SJSA1 (cell line): ENCODE measurements at regions not wholly inside any gene's neighbourhood (a gene's known extent, or its start where the extent isn't known, plus 50 kb on each side); places are given as distances from the start of the nearest gene placed in this dataset.
A peak's percentile ranks its signal among the peaks of the same experiment; 100 is the strongest.
"Not testable (repeated sequence)": the region's sequence is repeated elsewhere in the genome, so short reads cannot be mapped to it uniquely, and the experiment has no call there.

Source experiments
- DNase-seq, 2 experiments: peaks; one replicate each; pipeline ENCODE4 v3.0.0-alpha.2; 2015 to 2020; ENCODE audit warnings: low spot score in 2 of 2, low read depth in 1 of 2
- H3K27ac ChIP-seq: fragments of 250-450 bp; sonication (Bioruptor Pico); 2 replicates; pipeline ENCODE4 v1.5.1; 2020; ENCODE audit warnings: mild to moderate bottlenecking, moderate library complexity
- H3K27me3 ChIP-seq: fragments of 250-450 bp; sonication (Bioruptor Pico); replicated peaks from 2 replicates; pipeline ENCODE4 v1.5.1; 2020; ENCODE audit warnings: mild to moderate bottlenecking, moderate library complexity
- H3K36me3 ChIP-seq: fragments of 250-450 bp; sonication (Bioruptor Pico); 2 replicates; pipeline ENCODE4 v1.5.1; 2020; ENCODE audit warnings: mild to moderate bottlenecking
- H3K4me1 ChIP-seq: fragments of 250-450 bp; sonication (Bioruptor Pico); replicated peaks from 2 replicates; pipeline ENCODE4 v1.6.1; 2021; ENCODE audit warnings: mild to moderate bottlenecking
- H3K4me3 ChIP-seq: fragments of 250-450 bp; sonication (Bioruptor Pico); 2 replicates; pipeline ENCODE4 v1.5.1; 2020; ENCODE audit warnings: mild to moderate bottlenecking
- H3K9me3 ChIP-seq: fragments of 250-450 bp; sonication (Bioruptor Pico); replicated peaks from 2 replicates; pipeline ENCODE4 v1.5.1; 2020; ENCODE audit warnings: mild to moderate bottlenecking

- Histone ChIP-seq H3K36me3 (peaks cover 94% of the 10 kb centered on the region), H3K9me3 (no peaks in the 10 kb centered on the region), H3K27ac (peak overlapping the region; percentile 72), H3K4me1 (peaks cover 65% of the 10 kb centered on the region), H3K4me3 (no peak overlapping the region), H3K27me3 (no peaks in the 10 kb centered on the region)
- peak; percentile 93 to 94 for DNase-seq
Observed at GRCh38 chr12:124379938-124380754, 85.3 kb downstream of the RFLNA start.

- H3K4me3 ChIP-seq, result no peak overlapping the region
- no peak for DNase-seq
- peaks cover 94% of the 10 kb centered on the region for H3K36me3 ChIP-seq
- no peaks in the 10 kb centered on the region for H3K9me3 ChIP-seq
- H3K27ac ChIP-seq, result peak overlapping the region; percentile 72
- H3K4me1 ChIP-seq, result peaks cover 58% of the 10 kb centered on the region
- no peaks in the 10 kb centered on the region for H3K27me3 ChIP-seq
Observed at GRCh38 chr12:124379379-124379937, 84.6 kb downstream of the RFLNA start.

DNA sequence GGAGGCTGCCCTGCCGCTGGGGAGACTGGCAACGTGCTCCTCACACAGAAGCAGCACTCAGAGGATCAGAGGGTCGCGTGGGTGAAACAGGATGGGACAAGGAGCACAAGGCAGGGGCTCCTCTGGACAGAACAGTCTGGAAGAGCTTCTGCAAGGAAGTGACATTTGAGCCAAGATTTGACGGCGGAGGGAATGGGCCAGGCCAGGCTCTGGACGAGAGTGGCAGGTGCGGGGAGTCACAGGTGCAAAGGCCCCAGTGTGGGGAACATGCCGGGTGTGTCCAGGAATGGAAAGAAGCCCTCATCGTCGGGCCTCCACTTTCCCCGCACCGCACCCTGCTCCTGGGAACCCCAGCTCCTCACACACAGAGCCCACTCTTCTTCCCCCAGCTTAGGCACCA lies 84.0 kb downstream of the RFLNA start:
- Histone ChIP-seq H3K4me1 (peaks cover 54% of the 10 kb centered on the region), H3K9me3 (no peaks in the 10 kb centered on the region), H3K4me3 (no peak overlapping the region), H3K27ac (peak overlapping the region; percentile 72), H3K27me3 (no peaks in the 10 kb centered on the region), H3K36me3 (peaks cover 94% of the 10 kb centered on the region)
- no peak for DNase-seq

GRCh38 chr12:124377981-124378509 lies 83.2 kb downstream of the RFLNA start:
- no peak for DNase-seq
- H3K27me3 ChIP-seq, result no peaks in the 10 kb centered on the region
- peaks cover 51% of the 10 kb centered on the region for H3K4me1 ChIP-seq
- H3K36me3 ChIP-seq, result peaks cover 87% of the 10 kb centered on the region
- no peak overlapping the region for H3K27ac ChIP-seq
- no peak overlapping the region for H3K4me3 ChIP-seq
- H3K9me3 ChIP-seq, result no peaks in the 10 kb centered on the region

- DNase-seq, result no peak
- no peaks in the 10 kb centered on the region for H3K9me3 ChIP-seq
- no peak overlapping the region for H3K27ac ChIP-seq
Observed at GRCh38 chr12:124376435-124376834, 81.5 kb downstream of the RFLNA start.

DNA sequence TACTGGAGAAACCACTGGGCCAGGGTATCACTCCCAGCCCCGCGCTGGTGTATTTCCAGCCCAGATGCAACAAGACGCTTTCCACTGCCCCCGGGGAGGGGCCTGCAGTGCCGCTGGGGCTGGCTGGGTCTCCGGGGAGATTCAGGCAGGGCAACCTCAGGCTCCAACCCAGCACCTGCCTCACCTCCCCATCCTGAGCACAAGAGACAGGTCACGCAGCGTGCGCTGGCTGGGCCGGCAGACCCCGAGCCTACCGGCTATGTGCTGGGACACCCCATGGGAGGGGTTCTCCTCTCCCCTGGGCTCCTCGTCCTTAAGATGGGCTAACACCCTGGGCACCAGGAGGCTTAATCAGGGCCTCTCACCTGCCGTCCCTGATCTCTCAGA lies 80.9 kb downstream of the RFLNA start:
- no peaks in the 10 kb centered on the region for H3K9me3 ChIP-seq
- no peaks in the 10 kb centered on the region for H3K27me3 ChIP-seq
- no peak overlapping the region for H3K27ac ChIP-seq
- DNase-seq, result no peak
- H3K36me3 ChIP-seq, result peaks cover 83% of the 10 kb centered on the region
- H3K4me3 ChIP-seq, result no peak overlapping the region
- peaks cover 34% of the 10 kb centered on the region for H3K4me1 ChIP-seq

More at GRCh38 chr12:124376435-124376834, 81.5 kb downstream of the RFLNA start:
- H3K36me3 ChIP-seq, result peaks cover 85% of the 10 kb centered on the region
- no peaks in the 10 kb centered on the region for H3K27me3 ChIP-seq
- H3K4me3 ChIP-seq, result no peak overlapping the region
- peaks cover 37% of the 10 kb centered on the region for H3K4me1 ChIP-seq

GRCh38 chr12:124375141-124375788 lies 80.4 kb downstream of the RFLNA start:
- Histone ChIP-seq H3K27ac (no peak overlapping the region), H3K4me1 (peaks cover 34% of the 10 kb centered on the region), H3K4me3 (no peak overlapping the region), H3K36me3 (peaks cover 83% of the 10 kb centered on the region), H3K27me3 (no peaks in the 10 kb centered on the region), H3K9me3 (no peaks in the 10 kb centered on the region)
- DNase-seq, result no peak

GRCh38 chr12:124374567-124374966 lies 79.7 kb downstream of the RFLNA start:
- H3K27me3 ChIP-seq, result no peaks in the 10 kb centered on the region
- no peak overlapping the region for H3K27ac ChIP-seq
- H3K4me3 ChIP-seq, result no peak overlapping the region
- no peak for DNase-seq
- H3K36me3 ChIP-seq, result peaks cover 88% of the 10 kb centered on the region
- H3K4me1 ChIP-seq, result peaks cover 34% of the 10 kb centered on the region
- no peaks in the 10 kb centered on the region for H3K9me3 ChIP-seq

DNA sequence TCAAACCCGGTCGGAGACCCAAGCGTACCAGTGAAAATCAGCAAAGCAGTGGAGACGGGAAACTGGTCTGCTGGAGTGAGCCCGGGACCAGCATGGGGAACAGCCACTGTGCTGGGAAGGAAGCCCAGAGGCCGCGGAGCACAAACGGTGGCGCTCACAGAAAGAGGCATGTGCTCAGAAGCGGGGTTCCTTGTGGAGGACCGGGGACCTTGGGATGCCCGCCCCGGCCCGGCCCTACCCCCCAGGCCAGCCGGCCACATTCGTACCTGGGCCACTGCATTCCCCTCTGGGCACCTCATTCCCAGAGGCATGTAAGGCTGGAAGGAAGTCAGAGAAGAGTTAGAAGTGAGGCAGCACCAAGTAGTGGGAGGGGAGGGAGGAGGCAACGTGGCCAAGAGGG lies 79.3 kb downstream of the RFLNA start:
- no peak for DNase-seq
- H3K9me3 ChIP-seq, result no peaks in the 10 kb centered on the region
- H3K36me3 ChIP-seq, result peaks cover 86% of the 10 kb centered on the region
- H3K27ac ChIP-seq, result no peak overlapping the region
- H3K4me1 ChIP-seq, result peaks cover 34% of the 10 kb centered on the region
- H3K27me3 ChIP-seq, result no peaks in the 10 kb centered on the region
- no peak overlapping the region for H3K4me3 ChIP-seq

- H3K9me3 ChIP-seq, H3K4me3 ChIP-seq, H3K27ac ChIP-seq, H3K27me3 ChIP-seq, DNase-seq: not testable (repeated sequence)
- peaks cover 86% of the 10 kb centered on the region for H3K36me3 ChIP-seq
- H3K4me1 ChIP-seq, result peaks cover 34% of the 10 kb centered on the region
Observed at GRCh38 chr12:124373701-124374100, 78.8 kb downstream of the RFLNA start.

DNA sequence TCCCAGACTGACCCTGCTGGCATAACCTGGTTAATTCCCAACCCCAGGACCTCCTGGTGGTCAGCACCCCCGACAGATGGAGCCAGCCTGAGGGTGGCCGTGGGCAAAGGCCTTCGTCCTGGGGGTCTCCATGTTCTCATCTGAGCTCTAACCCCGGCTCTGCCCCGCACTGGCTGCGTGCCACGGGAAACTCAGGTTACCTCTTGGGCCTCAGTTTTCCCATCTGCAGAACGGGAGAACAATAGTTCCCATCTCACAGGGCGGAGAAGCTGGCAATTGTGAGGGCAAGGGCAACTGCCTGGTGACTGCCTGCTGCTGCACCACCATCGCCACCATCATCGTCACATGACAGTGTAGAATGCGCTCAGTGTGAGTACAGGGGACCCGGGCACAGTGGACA lies 77.9 kb downstream of the RFLNA start:
- Histone ChIP-seq H3K27me3 (no peaks in the 10 kb centered on the region), H3K9me3 (no peaks in the 10 kb centered on the region), H3K4me3 (no peak overlapping the region), H3K36me3 (peaks cover 86% of the 10 kb centered on the region), H3K27ac (no peak overlapping the region), H3K4me1 (peaks cover 40% of the 10 kb centered on the region)
- DNase-seq, result no peak

DNA sequence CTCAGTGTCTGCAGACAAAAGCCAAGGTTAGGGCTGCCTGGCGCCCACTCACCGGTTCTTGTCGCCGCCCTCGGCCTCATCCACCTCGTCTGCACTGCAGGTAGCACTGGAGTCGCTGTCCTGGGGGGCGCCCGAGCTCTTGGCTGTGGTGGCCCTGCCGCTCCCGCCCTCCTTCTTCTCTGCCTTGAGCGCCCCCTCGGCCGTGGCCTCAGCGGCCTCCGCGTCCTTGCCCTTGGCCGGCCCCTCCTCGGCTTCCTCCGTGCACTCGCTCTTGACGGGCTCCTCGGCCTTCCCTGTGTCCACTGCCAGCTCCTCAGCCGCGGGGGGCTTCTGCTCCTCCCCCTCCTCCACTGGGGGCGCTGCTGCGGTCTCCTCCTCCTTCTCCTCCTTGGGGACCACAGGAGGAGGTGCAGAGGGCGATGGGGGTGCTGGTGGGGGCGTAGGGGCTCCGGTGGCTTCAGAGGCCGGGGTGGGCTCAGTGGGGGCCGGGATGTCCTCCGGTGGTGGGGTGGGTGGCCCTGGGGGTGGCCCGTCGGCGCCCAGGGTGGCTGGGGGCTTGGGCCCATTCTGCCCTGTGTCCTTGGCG lies 77.2 kb downstream of the RFLNA start:
- Histone ChIP-seq H3K4me1 (peaks cover 46% of the 10 kb centered on the region), H3K27ac (no peak overlapping the region), H3K4me3 (no peak overlapping the region), H3K9me3 (no peaks in the 10 kb centered on the region), H3K36me3 (peaks cover 86% of the 10 kb centered on the region), H3K27me3 (no peaks in the 10 kb centered on the region)
- DNase-seq, result no peak

DNA sequence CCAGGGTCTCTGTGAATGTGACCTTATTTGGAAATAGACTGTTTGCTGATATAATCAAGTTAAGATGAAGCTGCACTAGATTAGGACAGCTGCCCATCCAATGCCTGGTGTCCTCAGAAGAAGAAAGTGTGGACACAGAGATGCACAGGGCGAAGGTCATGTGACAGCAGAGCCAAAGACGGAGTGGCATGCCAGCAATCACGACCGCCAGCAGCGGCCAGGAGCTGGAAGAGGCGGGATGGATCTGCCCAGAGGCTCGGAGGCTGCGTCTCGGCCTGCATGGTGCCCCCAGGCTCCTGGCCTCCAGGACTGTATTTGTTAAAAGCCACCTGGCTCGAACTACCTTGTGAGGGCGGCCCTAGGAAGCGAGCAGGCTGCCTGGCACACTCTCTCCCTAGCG lies 76.5 kb downstream of the RFLNA start:
- H3K9me3 ChIP-seq, result no peaks in the 10 kb centered on the region
- no peak overlapping the region for H3K4me3 ChIP-seq
- H3K36me3 ChIP-seq, result peaks cover 86% of the 10 kb centered on the region
- H3K4me1 ChIP-seq, result peaks cover 42% of the 10 kb centered on the region
- no peak for DNase-seq
- no peaks in the 10 kb centered on the region for H3K27me3 ChIP-seq
- no peak overlapping the region for H3K27ac ChIP-seq

GRCh38 chr12:124370851-124371250 lies 76.0 kb downstream of the RFLNA start:
- Histone ChIP-seq H3K36me3 (peaks cover 88% of the 10 kb centered on the region), H3K27ac (no peak overlapping the region), H3K27me3 (no peaks in the 10 kb centered on the region), H3K4me3 (no peak overlapping the region), H3K4me1 (peaks cover 42% of the 10 kb centered on the region), H3K9me3 (no peaks in the 10 kb centered on the region)
- DNase-seq, result no peak
